H1 (cell line): ENCODE measurements at regions not wholly inside any gene's neighbourhood (a gene's known extent, or its start where the extent isn't known, plus 50 kb on each side); places are given as distances from the start of the nearest gene placed in this dataset.

ENCODE experiments used
- CTCF ChIA-PET: fragments of 300-600 bp; sonication (Branson Sonifier 250); formaldehyde crosslinking; loops from one replicate; lab custom pipeline; 2021; ENCODE audit not compliant: partially characterized antibody; lab: Charles Lee
- POLR2A ChIA-PET: fragments of 300-600 bp; sonication (Branson Sonifier 250); formaldehyde crosslinking; loops from one replicate; lab custom pipeline; 2021; ENCODE audit warnings: inconsistent platforms; ENCODE audit not compliant: partially characterized antibody; lab: Charles Lee
- DNase-seq, 2 experiments: peaks; one replicate each; pipeline versions ENCODE4 v3.0.0 to v3.0.0-alpha.2; 2010 to 2022; ENCODE audit warnings: low spot score in 2 of 2, low read depth in 1 of 2, mixed read lengths in 1 of 2
- FAIRE-seq: peaks from 2 replicates; lab custom pipeline; 2011; peaks lifted over from hg19 to GRCh38; lab: Jason Lieb, UNC
- H2AFZ ChIP-seq: 2 replicates; pipeline ENCODE4 v1.8.1; 2012; ENCODE audit warnings: low read length, inconsistent platforms
- H2AK5ac ChIP-seq: 2 replicates; pipeline ENCODE4 v1.6.1; 2013; ENCODE audit warnings: low read depth, low read length
- H2BK120ac ChIP-seq: replicated peaks from 2 replicates; pipeline ENCODE3; 2013; ENCODE audit warnings: low read depth, low read length, inconsistent platforms
- H2BK12ac ChIP-seq: 2 replicates; pipeline ENCODE4 v1.6.1; 2013; ENCODE audit warnings: low read depth, low read length
- H2BK15ac ChIP-seq: 2 replicates; pipeline ENCODE4 v1.6.1; 2013; ENCODE audit warnings: low read length
- H2BK20ac ChIP-seq: 2 replicates; pipeline ENCODE4 v1.6.1; 2013; ENCODE audit warnings: low read length
- H2BK5ac ChIP-seq: 2 replicates; pipeline ENCODE4 v1.6.1; 2013; ENCODE audit warnings: low read depth, low read length
- H3K14ac ChIP-seq: 2 replicates; pipeline ENCODE4 v1.6.1; 2013; ENCODE audit warnings: inconsistent platforms; ENCODE audit not compliant: insufficient read length
- H3K18ac ChIP-seq: 2 replicates; pipeline ENCODE4 v1.6.1; 2013; ENCODE audit warnings: low read length; ENCODE audit errors: extremely low read depth
- H3K23ac ChIP-seq: 2 replicates; pipeline ENCODE4 v1.6.1; 2013; ENCODE audit warnings: inconsistent platforms; ENCODE audit not compliant: insufficient read length
- H3K23me2 ChIP-seq: 2 replicates; pipeline ENCODE4 v1.6.1; 2013; ENCODE audit warnings: low read depth, low read length
- H3K27ac ChIP-seq: 2 replicates; pipeline ENCODE4 v1.6.1; 2011; ENCODE audit warnings: low read depth, low read length, inconsistent platforms
- H3K27me3 ChIP-seq, 4 experiments: replicated peaks in 1 of 4; 1 replicate in 1 of 4; 2 replicates in 3 of 4; pipeline versions ENCODE4 v1.6.1 to v1.8.1; 2011 to 2013; ENCODE audit warnings: low read length in 3 of 4, mild to moderate bottlenecking in 3 of 4, inconsistent platforms in 2 of 4, mixed read lengths in 2 of 4, moderate library complexity in 1 of 4; ENCODE audit not compliant: control insufficient read depth in 3 of 4, insufficient read depth in 3 of 4; ENCODE audit errors: extremely low read depth in 1 of 4
- H3K36me3 ChIP-seq, 4 experiments: 2 replicates each; pipeline versions ENCODE4 v1.6.1 to v1.8.1; 2011 to 2013; ENCODE audit warnings: mild to moderate bottlenecking in 4 of 4, low read length in 3 of 4, moderate library complexity in 2 of 4, control low read depth in 1 of 4, inconsistent platforms in 1 of 4; ENCODE audit not compliant: insufficient read depth in 4 of 4, control insufficient read depth in 2 of 4
- H3K4ac ChIP-seq: replicated peaks from 2 replicates; pipeline ENCODE3; 2013; ENCODE audit warnings: low read length, low read depth, mixed read lengths, inconsistent platforms; ENCODE audit not compliant: insufficient read length
- H3K4me1 ChIP-seq, 4 experiments: replicated peaks in 1 of 4; 1 replicate in 1 of 4; 2 replicates in 3 of 4; pipeline versions ENCODE4 v1.6.1 to v1.8.1; 2011 to 2013; ENCODE audit warnings: low read length in 3 of 4, inconsistent platforms in 2 of 4, mixed read lengths in 1 of 4; ENCODE audit not compliant: insufficient read depth in 4 of 4, control insufficient read depth in 3 of 4
- H3K4me2 ChIP-seq, 2 experiments: 2 replicates each; pipeline versions ENCODE4 v1.6.1 to v1.8.1; 2011 to 2013; ENCODE audit warnings: low read depth in 2 of 2, low read length in 2 of 2, control low read depth in 1 of 2, inconsistent platforms in 1 of 2, mild to moderate bottlenecking in 1 of 2; ENCODE audit not compliant: insufficient read depth in 1 of 2
- H3K4me3 ChIP-seq, 4 experiments: fragments of 200-600, 300-600 bp in 1 of 4; sonication (generic), shearing (Covaris generic), sonication (Bioruptor Twin) in 1 of 4; 2 replicates each; pipeline versions ENCODE4 v1.5.1 to v1.8.1; 2011 to 2016; ENCODE audit warnings: low read length in 4 of 4, low read depth in 3 of 4, control low read depth in 2 of 4, inconsistent platforms in 2 of 4, mild to moderate bottlenecking in 2 of 4, mixed read lengths in 1 of 4, moderate library complexity in 1 of 4; ENCODE audit not compliant: insufficient read depth in 2 of 4; ENCODE audit errors: extremely low read depth in 1 of 4
- H3K56ac ChIP-seq: replicated peaks from 2 replicates; pipeline ENCODE3; 2013; ENCODE audit warnings: low read depth, mild to moderate bottlenecking, mixed read lengths, low read length, inconsistent platforms; ENCODE audit not compliant: insufficient read length
- H3K79me1 ChIP-seq: 2 replicates; pipeline ENCODE4 v1.6.1; 2013; ENCODE audit warnings: low read depth, low read length, control low read depth
- H3K79me2 ChIP-seq, 2 experiments: 2 replicates each; pipeline versions ENCODE4 v1.6.1 to v1.8.1; 2012 to 2013; ENCODE audit warnings: low read length in 2 of 2, mild to moderate bottlenecking in 2 of 2, inconsistent platforms in 1 of 2; ENCODE audit not compliant: insufficient read depth in 2 of 2, control insufficient read depth in 1 of 2
- H3K9ac ChIP-seq, 4 experiments: replicated peaks in 1 of 4; 1 replicate in 1 of 4; 2 replicates in 3 of 4; pipeline versions ENCODE4 v1.6.1 to v1.8.1; 2011 to 2013; ENCODE audit warnings: low read depth in 3 of 4, low read length in 3 of 4, control low read depth in 2 of 4, mild to moderate bottlenecking in 2 of 4, moderate library complexity in 2 of 4, inconsistent platforms in 1 of 4; ENCODE audit errors: extremely low read depth in 1 of 4
- H3K9me3 ChIP-seq, 2 experiments: 2 replicates each; pipeline versions ENCODE4 v1.6.1 to v1.8.1; 2012 to 2013; ENCODE audit warnings: mild to moderate bottlenecking in 2 of 2, moderate library complexity in 2 of 2, control low read depth in 1 of 2, inconsistent platforms in 1 of 2, low read depth in 1 of 2, low read length in 1 of 2, mixed read lengths in 1 of 2; ENCODE audit not compliant: insufficient read depth in 2 of 2
- H4K20me1 ChIP-seq, 2 experiments: replicated peaks in 1 of 2; 2 replicates each; pipeline versions ENCODE3 to v1.8.1; 2011 to 2013; ENCODE audit warnings: inconsistent platforms in 2 of 2, low read length in 2 of 2, mild to moderate bottlenecking in 1 of 2; ENCODE audit not compliant: insufficient read depth in 2 of 2, control insufficient read depth in 1 of 2
- H4K5ac ChIP-seq: 2 replicates; pipeline ENCODE4 v1.6.1; 2013; ENCODE audit warnings: low read length, low read depth, mixed read lengths, inconsistent platforms; ENCODE audit not compliant: insufficient read length
- H4K8ac ChIP-seq: 2 replicates; pipeline ENCODE4 v1.8.0; 2013; ENCODE audit warnings: mild to moderate bottlenecking, moderate library complexity, low read length, inconsistent platforms; ENCODE audit not compliant: insufficient read depth; ENCODE audit errors: extremely low read depth
- H4K91ac ChIP-seq: replicated peaks from 2 replicates; pipeline ENCODE3; 2013; ENCODE audit warnings: low read length, mixed read lengths, inconsistent platforms; ENCODE audit not compliant: insufficient read length
- ASH2L ChIP-seq: fragments of 200-600, 300-600 bp; sonication (generic); IDR thresholded peaks from one replicate; pipeline ENCODE4 v1.7.1; 2017; ENCODE audit warnings: low read length
- CTBP2 ChIP-seq: IDR thresholded peaks from 2 replicates; pipeline ENCODE4 v1.7.0; 2011; ENCODE audit warnings: borderline replicate concordance, mild to moderate bottlenecking, moderate library complexity, mixed read lengths, low read length; ENCODE audit not compliant: insufficient read depth, insufficient read length
- NANOG ChIP-seq: IDR thresholded peaks from 2 replicates; pipeline ENCODE4 v1.6.1; 2011; ENCODE audit warnings: low read length, low read depth, mild to moderate bottlenecking, inconsistent platforms; ENCODE audit not compliant: insufficient read depth, poor library complexity, severe bottlenecking
- POLR2AphosphoS5 ChIP-seq: IDR thresholded peaks from 2 replicates; pipeline ENCODE4 v1.6.1; 2011; ENCODE audit warnings: low read depth, low read length
- TCF12 ChIP-seq: IDR thresholded peaks from 2 replicates; pipeline ENCODE4 v1.6.1; 2011; ENCODE audit warnings: low read depth, mild to moderate bottlenecking, low read length
- YY1 ChIP-seq: IDR thresholded peaks from 2 replicates; pipeline ENCODE4 v1.6.1; 2011; ENCODE audit warnings: low read depth, mild to moderate bottlenecking, low read length

- no peak overlapping the region for H2BK15ac ChIP-seq
- H4K91ac ChIP-seq: no peak overlapping the region
- no peak overlapping the region for H3K4ac ChIP-seq
- H3K79me2 ChIP-seq: no peaks in the 10 kb centered on the region
- H3K14ac ChIP-seq: no peak overlapping the region
- no peaks in the 10 kb centered on the region for H3K9me3 ChIP-seq
- H4K5ac ChIP-seq: no peak overlapping the region
- no peak for DNase-seq
- no peak overlapping the region for H3K4me3 ChIP-seq
- no peaks in the 10 kb centered on the region for H3K23me2 ChIP-seq
- TF ChIP-seq CTBP2 (no peak), YY1 (no peak), NANOG (no peak), ASH2L (no peak), POLR2AphosphoS5 (no peak), TCF12 (no peak)
- TF ChIP-seq, all 59 proteins: peak for 0
- FAIRE-seq: no peak
- no peak overlapping the region for H3K9ac ChIP-seq
- no peak overlapping the region for H3K56ac ChIP-seq
- H2BK20ac ChIP-seq: no peak overlapping the region
- no peaks in the 10 kb centered on the region for H3K36me3 ChIP-seq
- no peak overlapping the region for H3K23ac ChIP-seq
- H2AK5ac ChIP-seq: no peak overlapping the region
- POLR2A ChIA-PET: no interaction called here
- no peak overlapping the region for H3K18ac ChIP-seq
- peaks cover 0 to 3% (median 0%) of the 10 kb centered on the region in 4 experiments; a peak in 1 of 7 replicates for H3K4me1 ChIP-seq
- no peak overlapping the region for H2BK120ac ChIP-seq
- H2AFZ ChIP-seq: no peak overlapping the region
- H4K8ac ChIP-seq: no peak overlapping the region
- no peak overlapping the region for H2BK12ac ChIP-seq
- H3K79me1 ChIP-seq: no peaks in the 10 kb centered on the region
- no peak overlapping the region for H3K4me2 ChIP-seq
- H2BK5ac ChIP-seq: no peak overlapping the region
- CTCF ChIA-PET: no interaction called here
- H3K27me3 ChIP-seq: no peaks in the 10 kb centered on the region
- no peak overlapping the region for H3K27ac ChIP-seq
- H4K20me1 ChIP-seq: no peaks in the 10 kb centered on the region
Observed at GRCh38 chr6:94372229-94372628, 952.9 kb upstream of the EPHA7 start.
